ENCODE measurements at regions not wholly inside any gene's neighbourhood (a gene's known extent, or its start where the extent isn't known, plus 50 kb on each side); places are given as distances from the start of the nearest gene placed in this dataset.

DNA sequence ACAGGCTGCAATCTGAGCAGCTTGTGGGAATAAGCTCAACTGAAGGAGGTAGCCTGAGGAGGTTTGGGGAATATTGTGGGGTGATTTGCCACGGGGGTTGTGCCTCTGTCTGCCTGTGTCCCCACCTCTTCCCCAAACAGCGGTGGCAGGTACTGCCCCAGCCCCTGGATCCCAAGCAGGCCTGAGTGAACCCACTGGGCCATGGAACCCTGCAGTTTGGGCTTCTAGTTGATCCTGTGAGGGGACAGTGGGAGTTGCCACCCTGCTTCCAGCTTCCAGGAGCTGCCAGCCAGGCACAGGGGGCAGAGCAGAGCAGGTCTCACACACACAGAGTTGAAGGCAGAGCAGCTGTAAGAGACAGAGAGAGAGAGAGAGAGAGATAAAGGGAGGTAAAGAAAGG is 97.4 kb downstream of the PJA1 start:
- H3K4me2 ChIP-seq (ENCODE audit: low read length): no peak overlapping the region
- no peaks in the 10 kb centered on the region for H3K4me1 ChIP-seq (ENCODE audit: low read length)
- H3K79me2 ChIP-seq (ENCODE audit: low read length): no peaks in the 10 kb centered on the region
- no peaks in the 10 kb centered on the region for H4K20me1 ChIP-seq (ENCODE audit: insufficient read depth, low read length)
- H3K9ac ChIP-seq (ENCODE audit: low read length): no peak overlapping the region
- no peak overlapping the region for H3K27ac ChIP-seq (ENCODE audit: low read length)
- TF ChIP-seq, protein P1, sequence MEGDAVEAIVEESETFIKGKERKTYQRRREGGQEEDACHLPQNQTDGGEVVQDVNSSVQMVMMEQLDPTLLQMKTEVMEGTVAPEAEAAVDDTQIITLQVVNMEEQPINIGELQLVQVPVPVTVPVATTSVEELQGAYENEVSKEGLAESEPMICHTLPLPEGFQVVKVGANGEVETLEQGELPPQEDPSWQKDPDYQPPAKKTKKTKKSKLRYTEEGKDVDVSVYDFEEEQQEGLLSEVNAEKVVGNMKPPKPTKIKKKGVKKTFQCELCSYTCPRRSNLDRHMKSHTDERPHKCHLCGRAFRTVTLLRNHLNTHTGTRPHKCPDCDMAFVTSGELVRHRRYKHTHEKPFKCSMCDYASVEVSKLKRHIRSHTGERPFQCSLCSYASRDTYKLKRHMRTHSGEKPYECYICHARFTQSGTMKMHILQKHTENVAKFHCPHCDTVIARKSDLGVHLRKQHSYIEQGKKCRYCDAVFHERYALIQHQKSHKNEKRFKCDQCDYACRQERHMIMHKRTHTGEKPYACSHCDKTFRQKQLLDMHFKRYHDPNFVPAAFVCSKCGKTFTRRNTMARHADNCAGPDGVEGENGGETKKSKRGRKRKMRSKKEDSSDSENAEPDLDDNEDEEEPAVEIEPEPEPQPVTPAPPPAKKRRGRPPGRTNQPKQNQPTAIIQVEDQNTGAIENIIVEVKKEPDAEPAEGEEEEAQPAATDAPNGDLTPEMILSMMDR (IDR thresholded peaks at IDR 0.05; ENCODE audit: low read depth, low read length): no peak
- no peak for TF ChIP-seq EZH2phosphoT487 (IDR thresholded peaks at IDR 0.05; ENCODE audit: low read depth)
- no peaks in the 10 kb centered on the region for H3K27me3 ChIP-seq (ENCODE audit: low read depth, low read length)
- no peak overlapping the region for H3K4me3 ChIP-seq (ENCODE audit: low read length)
- H2AFZ ChIP-seq (ENCODE audit: low read depth, low read length): no peak overlapping the region
- H3K9me3 ChIP-seq (ENCODE audit: insufficient read depth, low read length): no peaks in the 10 kb centered on the region
- H3K36me3 ChIP-seq (replicated peaks; ENCODE audit: low read depth, low read length): no peaks in the 10 kb centered on the region

DNA sequence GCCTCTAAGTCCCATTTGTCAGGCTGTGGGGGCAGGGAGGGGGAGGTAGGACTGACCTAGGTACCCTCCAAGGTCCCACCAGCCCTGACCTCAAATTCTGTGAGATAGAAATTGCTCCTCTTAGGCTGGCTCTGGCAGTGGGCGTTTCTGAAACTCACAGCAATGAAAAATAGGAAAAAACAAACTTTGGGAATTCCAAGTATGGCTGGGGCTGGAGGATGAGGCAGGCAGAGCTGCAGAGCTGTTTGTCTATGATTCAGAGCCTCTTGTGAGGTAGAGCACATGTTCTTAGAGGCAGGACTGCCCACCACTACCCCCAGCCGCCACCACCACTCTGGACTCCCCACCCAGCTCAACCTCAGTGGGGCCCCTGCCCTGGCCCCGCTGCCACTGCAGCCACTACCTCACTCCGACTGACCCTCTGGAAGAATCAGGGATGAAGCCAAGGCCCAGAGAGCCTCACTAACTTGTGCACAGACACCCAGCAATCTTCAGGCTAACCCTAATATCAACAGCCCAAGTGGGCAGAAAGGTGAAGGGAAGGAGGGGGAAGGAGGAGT is 98.2 kb downstream of the PJA1 start:
- Histone ChIP-seq H3K27me3 (ENCODE audit: low read depth, low read length) (no peaks in the 10 kb centered on the region), H4K20me1 (ENCODE audit: insufficient read depth, low read length) (no peaks in the 10 kb centered on the region), H3K9me3 (ENCODE audit: insufficient read depth, low read length) (no peaks in the 10 kb centered on the region), H3K4me3 (ENCODE audit: low read length) (no peak overlapping the region), H3K79me2 (ENCODE audit: low read length) (no peaks in the 10 kb centered on the region), H3K36me3 (replicated peaks; ENCODE audit: low read depth, low read length) (no peaks in the 10 kb centered on the region), H2AFZ (ENCODE audit: low read depth, low read length) (no peak overlapping the region), H3K9ac (ENCODE audit: low read length) (no peak overlapping the region), H3K27ac (ENCODE audit: low read length) (no peak overlapping the region), H3K4me2 (ENCODE audit: low read length) (no peak overlapping the region), H3K4me1 (ENCODE audit: low read length) (no peaks in the 10 kb centered on the region)
- TF ChIP-seq EZH2phosphoT487 (IDR thresholded peaks at IDR 0.05; ENCODE audit: low read depth): no peak
- TF ChIP-seq, protein P1 (IDR thresholded peaks at IDR 0.05; ENCODE audit: low read depth, low read length): no peak

DNA sequence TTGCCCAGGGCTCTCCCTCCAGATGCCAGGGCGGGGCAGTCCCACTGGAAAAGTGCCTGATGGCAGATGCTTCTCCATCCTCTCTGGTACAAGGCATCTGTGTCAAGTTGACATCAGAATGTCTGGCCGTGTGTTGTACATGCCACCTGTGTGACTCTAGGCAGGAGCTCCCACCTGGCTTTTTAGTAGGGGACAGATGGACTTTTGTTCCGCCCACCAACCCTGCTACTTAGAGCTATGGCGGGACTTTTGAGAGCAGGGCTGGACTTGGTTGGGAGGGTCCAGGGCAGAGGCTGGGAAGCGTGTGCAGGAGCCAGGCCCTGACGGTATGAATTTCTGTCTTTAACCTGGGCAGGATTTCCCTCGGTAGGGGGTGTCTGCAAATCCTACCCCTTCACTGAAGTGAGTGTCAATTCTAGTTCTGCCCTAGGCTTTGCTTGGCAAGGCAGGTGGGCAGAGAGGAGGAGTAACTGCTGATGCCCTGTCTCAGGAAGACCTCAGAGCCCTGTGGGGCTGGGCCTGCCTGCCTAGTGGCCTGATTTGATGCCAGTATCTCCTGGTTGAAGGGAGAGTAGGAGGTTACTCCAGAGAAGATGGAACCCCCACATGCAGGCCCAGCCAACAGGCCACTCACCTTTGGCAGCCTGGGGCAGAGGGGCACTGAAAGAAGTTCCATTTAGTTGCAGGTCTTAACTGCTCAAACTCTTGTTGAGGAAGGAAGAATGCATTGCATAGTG is 99.1 kb downstream of the PJA1 start:
- H3K9ac ChIP-seq (ENCODE audit: low read length): no peak overlapping the region
- no peak overlapping the region for H3K27ac ChIP-seq (ENCODE audit: low read length)
- H3K4me1 ChIP-seq (ENCODE audit: low read length): no peaks in the 10 kb centered on the region
- no peak overlapping the region for H2AFZ ChIP-seq (ENCODE audit: low read depth, low read length)
- no peak overlapping the region for H3K4me2 ChIP-seq (ENCODE audit: low read length)
- no peaks in the 10 kb centered on the region for H3K36me3 ChIP-seq (replicated peaks; ENCODE audit: low read depth, low read length)
- H4K20me1 ChIP-seq (ENCODE audit: insufficient read depth, low read length): no peaks in the 10 kb centered on the region
- H3K4me3 ChIP-seq (ENCODE audit: low read length): no peak overlapping the region
- no peaks in the 10 kb centered on the region for H3K27me3 ChIP-seq (ENCODE audit: low read depth, low read length)
- H3K79me2 ChIP-seq (ENCODE audit: low read length): no peaks in the 10 kb centered on the region
- H3K9me3 ChIP-seq (ENCODE audit: insufficient read depth, low read length): no peaks in the 10 kb centered on the region
- TF ChIP-seq, protein P1 (IDR thresholded peaks at IDR 0.05; ENCODE audit: low read depth, low read length): no peak

DNA sequence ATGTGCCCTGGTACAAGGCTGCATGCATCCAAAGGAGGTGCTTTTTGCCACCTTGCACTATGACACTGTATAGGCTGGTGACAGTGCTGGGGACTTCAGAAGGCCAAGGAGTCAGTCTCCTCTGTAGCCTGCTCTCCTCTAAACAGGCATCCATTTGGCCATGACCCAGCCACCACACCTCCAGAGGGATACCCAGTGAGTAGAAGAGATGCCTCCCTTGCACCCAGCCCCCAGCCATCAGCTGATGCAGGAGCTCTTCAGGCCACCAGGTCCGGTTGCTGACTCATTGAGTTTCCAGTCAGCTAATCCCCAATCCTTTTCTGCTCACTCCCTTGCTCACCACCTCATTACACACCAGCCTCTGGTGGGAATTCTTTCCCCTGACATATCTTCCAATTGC is 99.8 kb downstream of the PJA1 start:
- no peaks in the 10 kb centered on the region for H3K9me3 ChIP-seq (ENCODE audit: insufficient read depth, low read length)
- no peak overlapping the region for H3K9ac ChIP-seq (ENCODE audit: low read length)
- TF ChIP-seq EZH2phosphoT487 (IDR thresholded peaks at IDR 0.05; ENCODE audit: low read depth): no peak
- TF ChIP-seq, protein P1 (IDR thresholded peaks at IDR 0.05; ENCODE audit: low read depth, low read length): no peak
- H3K4me2 ChIP-seq (ENCODE audit: low read length): no peak overlapping the region
- H3K36me3 ChIP-seq (replicated peaks; ENCODE audit: low read depth, low read length): no peaks in the 10 kb centered on the region
- H2AFZ ChIP-seq (ENCODE audit: low read depth, low read length): no peak overlapping the region
- H3K27me3 ChIP-seq (ENCODE audit: low read depth, low read length): no peaks in the 10 kb centered on the region
- H4K20me1 ChIP-seq (ENCODE audit: insufficient read depth, low read length): no peaks in the 10 kb centered on the region
- no peaks in the 10 kb centered on the region for H3K4me1 ChIP-seq (ENCODE audit: low read length)
- no peak overlapping the region for H3K4me3 ChIP-seq (ENCODE audit: low read length)
- H3K79me2 ChIP-seq (ENCODE audit: low read length): no peaks in the 10 kb centered on the region
- no peak overlapping the region for H3K27ac ChIP-seq (ENCODE audit: low read length)

All from OCI-LY3 (cell line).